Endothelial cell of umbilical vein (primary cell): ENCODE measurements at regions not wholly inside any gene's neighbourhood (a gene's known extent, or its start where the extent isn't known, plus 50 kb on each side); places are given as distances from the start of the nearest gene placed in this dataset.

Experiments
- BruUV-seq: library from RNA; stranded (reverse); fragments of 400-500 nt; replicated peaks from 2 replicates; lab custom pipeline; 2021; lab: Mats Ljungman, UMichigan
- CTCF ChIA-PET: fragments of 300-600, 350-600 bp; sonication (Branson Sonifier 250); formaldehyde crosslinking; loops from one replicate; lab custom pipeline; 2021; ENCODE audit warnings: antibody characterized with exemption, inconsistent platforms; lab: Charles Lee
- POLR2A ChIA-PET: fragments of 300-600, 350-600 bp; sonication (Branson Sonifier 250); formaldehyde crosslinking; loops from one replicate; lab custom pipeline; 2021; ENCODE audit warnings: antibody characterized with exemption, inconsistent platforms; lab: Charles Lee
- DNase-seq: peaks from one replicate; pipeline ENCODE4 v3.0.0-alpha.2; 2011; ENCODE audit warnings: low read depth, low spot score
- FAIRE-seq: peaks from 2 replicates; lab custom pipeline; 2011; peaks lifted over from hg19 to GRCh38; lab: Jason Lieb, UNC
- H2AFZ ChIP-seq: 2 replicates; pipeline ENCODE4 v1.6.0; 2012; ENCODE audit warnings: low read depth, low read length, control low read depth, inconsistent platforms
- H3K27ac ChIP-seq: 2 replicates; pipeline ENCODE4 v1.5.1; 2011; ENCODE audit warnings: low read depth, mild to moderate bottlenecking, control low read depth, low read length, moderate library complexity; ENCODE audit not compliant: insufficient read depth
- H3K27me3 ChIP-seq, 2 experiments: 2 replicates each; pipeline versions ENCODE4 v1.6.0 to v1.6.1; 2011; ENCODE audit warnings: low read length in 2 of 2, mixed read lengths in 1 of 2; ENCODE audit not compliant: control insufficient read depth in 2 of 2, insufficient read depth in 2 of 2
- H3K36me3 ChIP-seq, 2 experiments: 2 replicates in 1 of 2; 3 replicates in 1 of 2; pipeline ENCODE4 v1.5.1; 2011; ENCODE audit warnings: low read length in 2 of 2, mild to moderate bottlenecking in 1 of 2, moderate library complexity in 1 of 2; ENCODE audit not compliant: control insufficient read depth in 2 of 2, insufficient read depth in 2 of 2; ENCODE audit errors: extremely low read depth in 1 of 2
- H3K4me1 ChIP-seq: 3 replicates; pipeline ENCODE4 v1.5.1; 2011; ENCODE audit warnings: mild to moderate bottlenecking, low read length; ENCODE audit not compliant: control insufficient read depth, insufficient read depth; ENCODE audit errors: extremely low read depth
- H3K4me2 ChIP-seq: 2 replicates; pipeline ENCODE4 v1.6.1; 2011; ENCODE audit warnings: low read length, control low read depth, mixed read lengths; ENCODE audit not compliant: insufficient read depth
- H3K4me3 ChIP-seq, 3 experiments: fragments of 200-600 bp in 1 of 3; sonication (generic), shearing (Covaris generic) in 1 of 3; replicated peaks in 1 of 3; 2 replicates each; pipeline ENCODE4 v1.5.1; 2011 to 2016; ENCODE audit warnings: control low read depth in 3 of 3, low read length in 3 of 3, mild to moderate bottlenecking in 2 of 3, inconsistent platforms in 1 of 3, low read depth in 1 of 3, moderate library complexity in 1 of 3; ENCODE audit not compliant: insufficient read depth in 1 of 3
- H3K79me2 ChIP-seq: 2 replicates; pipeline ENCODE4 v1.6.0; 2012; ENCODE audit warnings: low read length, inconsistent platforms; ENCODE audit not compliant: control insufficient read depth, insufficient read depth
- H3K9ac ChIP-seq: replicated peaks from 2 replicates; pipeline ENCODE3; 2011; ENCODE audit warnings: low read length, control low read depth; ENCODE audit not compliant: insufficient read depth; ENCODE audit errors: extremely low read depth
- H3K9me1 ChIP-seq: replicated peaks from 3 replicates; pipeline ENCODE4 v1.6.0; 2011; ENCODE audit warnings: mild to moderate bottlenecking, low read length; ENCODE audit not compliant: control insufficient read depth, insufficient read depth; ENCODE audit errors: extremely low read depth
- H3K9me3 ChIP-seq: replicated peaks from 2 replicates; pipeline ENCODE4 v1.5.1; 2012; ENCODE audit warnings: low read length, inconsistent platforms; ENCODE audit not compliant: control insufficient read depth, insufficient read depth
- H4K20me1 ChIP-seq: replicated peaks from 2 replicates; pipeline ENCODE3; 2011; ENCODE audit warnings: mild to moderate bottlenecking, low read length; ENCODE audit not compliant: control insufficient read depth, insufficient read depth; ENCODE audit errors: extremely low read depth
- CTCF ChIP-seq, 2 donors: IDR thresholded peaks; 1 replicate in 1 of 2; 2 replicates in 1 of 2; pipeline ENCODE4 v1.5.1; 2011; ENCODE audit warnings: low read length in 2 of 2, mild to moderate bottlenecking in 2 of 2, moderate library complexity in 2 of 2, control low read depth in 1 of 2, inconsistent platforms in 1 of 2, low read depth in 1 of 2; ENCODE audit not compliant: insufficient read depth in 1 of 2; ENCODE audit errors: extremely low read depth in 1 of 2
- EZH2 ChIP-seq: IDR thresholded peaks from 2 replicates; pipeline ENCODE4 v1.6.1; 2012; ENCODE audit warnings: borderline replicate concordance, low read depth, mild to moderate bottlenecking, moderate library complexity, low read length, inconsistent platforms; ENCODE audit not compliant: severe bottlenecking
- FOS ChIP-seq: IDR thresholded peaks from 2 replicates; pipeline ENCODE4 v1.6.1; 2011; ENCODE audit warnings: mild to moderate bottlenecking, low read length, moderate library complexity, borderline replicate concordance; ENCODE audit not compliant: insufficient read depth
- GATA2 ChIP-seq: IDR thresholded peaks from 2 replicates; pipeline ENCODE4 v1.7.0; 2011; ENCODE audit warnings: low read depth, mild to moderate bottlenecking, moderate library complexity, mixed read lengths, low read length; ENCODE audit not compliant: insufficient read length, insufficient read depth
- JUN ChIP-seq: IDR thresholded peaks from 2 replicates; pipeline ENCODE4 v1.6.1; 2011; ENCODE audit warnings: borderline replicate concordance, low read depth; ENCODE audit not compliant: insufficient read length, insufficient read depth
- MAX ChIP-seq: IDR thresholded peaks from 2 replicates; pipeline ENCODE4 v1.6.1; 2011; ENCODE audit not compliant: insufficient read depth, insufficient read length
- MYC ChIP-seq: IDR thresholded peaks from one replicate; pipeline ENCODE4 v1.6.1; 2011; ENCODE audit warnings: mild to moderate bottlenecking, low read depth, low read length
- POLR2A ChIP-seq: IDR thresholded peaks from 2 replicates; pipeline ENCODE4 v1.6.1; 2012; ENCODE audit warnings: low read depth, mild to moderate bottlenecking, control low read depth, low read length
- POLR2AphosphoS5 ChIP-seq: IDR thresholded peaks from 2 replicates; pipeline ENCODE4 v1.6.1; 2012; ENCODE audit warnings: low read depth, mild to moderate bottlenecking, control low read depth, low read length, moderate library complexity; ENCODE audit not compliant: insufficient read depth
- dilution Hi-C: fragments of 300-500 bp; cut with MboI; formaldehyde crosslinking; loops from one replicate; pipeline ENCODE4 v1.15.0; 2019; ENCODE audit warnings: low sequenced_read_pairs; ENCODE audit not compliant: extremely low pct_ligation_motif_present
- intact Hi-C: fragments of 100-400 bp; cut with micrococcal nuclease; formaldehyde crosslinking; loops from one replicate; pipeline ENCODE4 v1.10.0; 2022

GRCh38 chr2:217301142-217301925, 441.5 kb upstream of the TNP1 start:
- no peaks in the 10 kb centered on the region for H3K27me3 ChIP-seq
- ChIA-PET CTCF (no interaction called here), POLR2A (no interaction called here)
- FAIRE-seq (no peak), DNase-seq (no peak)
- H3K27ac ChIP-seq: no peak overlapping the region
- H4K20me1 ChIP-seq: no peaks in the 10 kb centered on the region
- intact Hi-C loops (no loop called here), dilution Hi-C loops (no loop called here)
- no peaks in the 10 kb centered on the region for H3K36me3 ChIP-seq
- H3K79me2 ChIP-seq: no peaks in the 10 kb centered on the region
- no peaks in the 10 kb centered on the region for H3K9me3 ChIP-seq
- TF ChIP-seq CTCF (IDR thresholded peaks at IDR 0.05; ENCODE audit: extremely low read depth in 1 of 2, insufficient read depth in 1 of 2, low read depth in 1 of 2, low read length in 2 of 2) (no peak), POLR2A (no peak), MYC (no peak), JUN (no peak)
- H2AFZ ChIP-seq: no peak overlapping the region
- no peak overlapping the region for H3K4me3 ChIP-seq
- H3K9me1 ChIP-seq: no peaks in the 10 kb centered on the region
- no peaks in the 10 kb centered on the region for H3K4me1 ChIP-seq
- no TSS peak for BruUV-seq
- no peak overlapping the region for H3K4me2 ChIP-seq
- H3K9ac ChIP-seq: no peak overlapping the region

- no TSS peak for BruUV-seq
- H3K27ac ChIP-seq: no peak overlapping the region
- H3K9me1 ChIP-seq: no peaks in the 10 kb centered on the region
- H3K27me3 ChIP-seq: no peaks in the 10 kb centered on the region
- TF ChIP-seq MYC: no peak
- no peak for TF ChIP-seq MAX
- no peak for TF ChIP-seq POLR2A
- no peak for TF ChIP-seq JUN
- TF ChIP-seq POLR2AphosphoS5: no peak
- no peak for TF ChIP-seq CTCF (IDR thresholded peaks at IDR 0.05; ENCODE audit: extremely low read depth in 1 of 2, insufficient read depth in 1 of 2, low read depth in 1 of 2, low read length in 2 of 2)
- no peak for TF ChIP-seq FOS
- TF ChIP-seq EZH2: no peak
- TF ChIP-seq GATA2: no peak
- H3K9ac ChIP-seq: no peak overlapping the region
- H4K20me1 ChIP-seq: no peaks in the 10 kb centered on the region
- H3K4me2 ChIP-seq: no peak overlapping the region
- no peak for DNase-seq
- no peaks in the 10 kb centered on the region for H3K4me1 ChIP-seq
- no peaks in the 10 kb centered on the region for H3K9me3 ChIP-seq
- POLR2A ChIA-PET: no interaction called here
- dilution Hi-C loops: no loop called here
- no peak overlapping the region for H3K4me3 ChIP-seq
- CTCF ChIA-PET: no interaction called here
- FAIRE-seq: no peak
- no peaks in the 10 kb centered on the region for H3K79me2 ChIP-seq
- no peak overlapping the region for H2AFZ ChIP-seq
- intact Hi-C loops: no loop called here
- H3K36me3 ChIP-seq: no peaks in the 10 kb centered on the region
Measured at GRCh38 chr2:217299590-217299989, 439.7 kb upstream of the TNP1 start.
